B cell (primary cell): ENCODE measurements at regions not wholly inside any gene's neighbourhood (a gene's known extent, or its start where the extent isn't known, plus 50 kb on each side); places are given as distances from the start of the nearest gene placed in this dataset.

Experiments used
- ATAC-seq: fragments of 200-7000 bp; cut with Tn5 transposase; one replicate; pipeline ENCODE4 v1.10.0; 2021; ENCODE audit warnings: low read depth, mild to moderate bottlenecking, moderate number of reproducible peaks, moderate library complexity
- CTCF ChIA-PET: fragments of 350-600 bp; sonication (Branson Sonifier 250); formaldehyde crosslinking; loops from one replicate; lab custom pipeline; 2021; ENCODE audit warnings: antibody characterized with exemption, inconsistent platforms; lab: Charles Lee
- POLR2A ChIA-PET: fragments of 350-600 bp; sonication (Branson Sonifier 250); formaldehyde crosslinking; loops from one replicate; lab custom pipeline; 2021; ENCODE audit warnings: antibody characterized with exemption; lab: Charles Lee
- DNase-seq: peaks from one replicate; pipeline ENCODE4 v3.0.0; 2013
- H2AFZ ChIP-seq: 2 replicates; pipeline ENCODE4 v1.6.1; 2012; ENCODE audit warnings: mild to moderate bottlenecking, low read depth, low read length; ENCODE audit not compliant: insufficient read depth, poor library complexity, severe bottlenecking
- H3K27ac ChIP-seq, 2 donors: 1 replicate in 1 of 2; 2 replicates in 1 of 2; pipeline ENCODE4 v1.5.1; 2012 to 2013; ENCODE audit warnings: low read length in 2 of 2, mild to moderate bottlenecking in 2 of 2, moderate library complexity in 1 of 2
- H3K27me3 ChIP-seq, 4 experiments: fragments of 200-600 bp in 1 of 4; sonication (generic) in 1 of 4; replicated peaks in 1 of 4; 1 replicate in 2 of 4; 2 replicates in 2 of 4; pipeline versions ENCODE4 v1.6.1 to v1.7.0; 2013 to 2016; ENCODE audit warnings: low read length in 3 of 4, mild to moderate bottlenecking in 2 of 4, mixed read lengths in 1 of 4, moderate library complexity in 1 of 4; ENCODE audit not compliant: insufficient read depth in 4 of 4, control insufficient read depth in 3 of 4; ENCODE audit errors: control extremely low read depth in 1 of 4
- H3K36me3 ChIP-seq, 2 experiments: replicated peaks in 1 of 2; 1 replicate in 1 of 2; 2 replicates in 1 of 2; pipeline versions ENCODE4 v1.6.1 to v1.7.1; 2013; ENCODE audit warnings: low read length in 1 of 2; ENCODE audit not compliant: insufficient read depth in 2 of 2, control insufficient read depth in 1 of 2; ENCODE audit errors: control extremely low read depth in 1 of 2, extremely low read depth in 1 of 2
- H3K4me1 ChIP-seq, 2 donors: fragments of 200-600 bp in 1 of 2; sonication (generic) in 1 of 2; 1 replicate in 1 of 2; 2 replicates in 1 of 2; pipeline versions ENCODE4 v1.5.1 to v1.6.1; 2013 to 2017; ENCODE audit warnings: low read length in 2 of 2; ENCODE audit not compliant: control insufficient read depth in 2 of 2, insufficient read depth in 2 of 2
- H3K4me2 ChIP-seq: replicated peaks from 2 replicates; pipeline ENCODE3; 2012; ENCODE audit warnings: mild to moderate bottlenecking, low read depth, low read length; ENCODE audit not compliant: poor library complexity, severe bottlenecking
- H3K4me3 ChIP-seq, 5 experiments: fragments of 200-600 bp in 1 of 5; sonication (generic) in 1 of 5; 1 replicate in 3 of 5; 2 replicates in 2 of 5; pipeline versions ENCODE4 v1.5.1 to v1.7.0; 2011 to 2016; ENCODE audit warnings: low read length in 4 of 5, mild to moderate bottlenecking in 4 of 5, low read depth in 2 of 5, control low read depth in 1 of 5, moderate library complexity in 1 of 5; ENCODE audit not compliant: insufficient read depth in 1 of 5; ENCODE audit errors: control extremely low read depth in 1 of 5, extremely low read depth in 1 of 5
- H3K79me2 ChIP-seq: fragments of 200-600 bp; sonication (generic); one replicate; pipeline ENCODE4 v1.6.0; 2016; ENCODE audit warnings: low read length; ENCODE audit not compliant: control insufficient read depth, insufficient read depth
- H3K9ac ChIP-seq: fragments of 200-600 bp; sonication (generic); 2 replicates; pipeline ENCODE4 v1.6.1; 2017; ENCODE audit warnings: mild to moderate bottlenecking, low read length, moderate library complexity
- H3K9me3 ChIP-seq, 3 donors: one replicate each; pipeline versions ENCODE4 v1.6.1 to v1.7.1; 2013; ENCODE audit warnings: low read length in 2 of 3; ENCODE audit not compliant: control insufficient read depth in 2 of 3, insufficient read depth in 1 of 3; ENCODE audit errors: control extremely low read depth in 1 of 3
- H4K20me1 ChIP-seq: 2 replicates; pipeline ENCODE4 v1.6.0; 2012; ENCODE audit warnings: mild to moderate bottlenecking, low read length; ENCODE audit not compliant: insufficient read depth, control insufficient read depth, poor library complexity, severe bottlenecking
- H3K27ac Mint-ChIP-seq: one replicate; pipeline ENCODE4 v1.8.0; 2021; ENCODE audit warnings: mixed read lengths
- H3K27me3 Mint-ChIP-seq: one replicate; pipeline ENCODE4 v1.8.0; 2021; ENCODE audit warnings: mixed read lengths
- H3K4me1 Mint-ChIP-seq: one replicate; pipeline ENCODE4 v1.8.0; 2021; ENCODE audit warnings: mixed read lengths
- H3K4me3 Mint-ChIP-seq: one replicate; pipeline ENCODE4 v1.8.0; 2021; ENCODE audit warnings: mixed read lengths
- H3K9me3 Mint-ChIP-seq: one replicate; pipeline ENCODE4 v1.8.0; 2022; ENCODE audit warnings: mixed read lengths; ENCODE audit not compliant: insufficient read depth
- EZH2 ChIP-seq: IDR thresholded peaks from 2 replicates; pipeline ENCODE4 v1.6.1; 2012; ENCODE audit warnings: borderline replicate concordance, low read depth, mild to moderate bottlenecking, moderate library complexity, low read length; ENCODE audit not compliant: insufficient read depth, poor library complexity, severe bottlenecking
- WGBS: methylation state at CpG from one replicate; pipeline ENCODE4 v1.1.5; 2013; ENCODE audit warnings: missing lambda C conversion rate; ENCODE audit not compliant: insufficient coverage; 5-methylcytosine and 5-hydroxymethylcytosine counted together
- intact Hi-C: fragments of 100-400 bp; cut with micrococcal nuclease; formaldehyde crosslinking; loops from one replicate; pipeline ENCODE4 v1.10.0; 2022
- TF ChIP-seq, protein P1 (sequence below): fragments of 200-600 bp; IDR thresholded peaks from one replicate; pipeline ENCODE4 v1.8.0; 2022; ENCODE audit warnings: antibody characterized with exemption, mild to moderate bottlenecking

- no peak overlapping the region for H3K4me2 ChIP-seq
Observed at GRCh38 chr5:135128361-135128760, 94.3 kb upstream of the PITX1 start.

GRCh38 chr5:135127439-135128240 lies 93.6 kb upstream of the PITX1 start:
- no peaks in the 10 kb centered on the region for H3K79me2 ChIP-seq
- WGBS = 95% methylated on average over 11 of the region's 11 CpGs
- H3K9ac ChIP-seq = no peak overlapping the region
- H3K4me3 Mint-ChIP-seq = no peak overlapping the region
- peaks cover 2% of the 10 kb centered on the region for H3K4me1 Mint-ChIP-seq
- intact Hi-C loops = no loop called here
- H3K27ac Mint-ChIP-seq = no peak overlapping the region
- no peak for ATAC-seq
- no peak for DNase-seq
- peaks cover 31% of the 10 kb centered on the region for H3K27me3 Mint-ChIP-seq
- no peaks in the 10 kb centered on the region for H3K9me3 Mint-ChIP-seq
- H3K4me3 ChIP-seq = no peak overlapping the region
- no peaks in the 10 kb centered on the region for H3K36me3 ChIP-seq
- H4K20me1 ChIP-seq = no peaks in the 10 kb centered on the region
- POLR2A ChIA-PET = no interaction called here
- H3K4me2 ChIP-seq = no peak overlapping the region
- no peaks in the 10 kb centered on the region for H3K4me1 ChIP-seq
- no peak overlapping the region for H2AFZ ChIP-seq
- CTCF ChIA-PET = no interaction called here
- no peak for TF ChIP-seq EZH2
- TF ChIP-seq, protein P1, sequence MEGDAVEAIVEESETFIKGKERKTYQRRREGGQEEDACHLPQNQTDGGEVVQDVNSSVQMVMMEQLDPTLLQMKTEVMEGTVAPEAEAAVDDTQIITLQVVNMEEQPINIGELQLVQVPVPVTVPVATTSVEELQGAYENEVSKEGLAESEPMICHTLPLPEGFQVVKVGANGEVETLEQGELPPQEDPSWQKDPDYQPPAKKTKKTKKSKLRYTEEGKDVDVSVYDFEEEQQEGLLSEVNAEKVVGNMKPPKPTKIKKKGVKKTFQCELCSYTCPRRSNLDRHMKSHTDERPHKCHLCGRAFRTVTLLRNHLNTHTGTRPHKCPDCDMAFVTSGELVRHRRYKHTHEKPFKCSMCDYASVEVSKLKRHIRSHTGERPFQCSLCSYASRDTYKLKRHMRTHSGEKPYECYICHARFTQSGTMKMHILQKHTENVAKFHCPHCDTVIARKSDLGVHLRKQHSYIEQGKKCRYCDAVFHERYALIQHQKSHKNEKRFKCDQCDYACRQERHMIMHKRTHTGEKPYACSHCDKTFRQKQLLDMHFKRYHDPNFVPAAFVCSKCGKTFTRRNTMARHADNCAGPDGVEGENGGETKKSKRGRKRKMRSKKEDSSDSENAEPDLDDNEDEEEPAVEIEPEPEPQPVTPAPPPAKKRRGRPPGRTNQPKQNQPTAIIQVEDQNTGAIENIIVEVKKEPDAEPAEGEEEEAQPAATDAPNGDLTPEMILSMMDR = no peak
- H3K27me3 ChIP-seq = peaks cover 0 to 2% (median 0%) of the 10 kb centered on the region in 4 experiments
- no peaks in the 10 kb centered on the region for H3K9me3 ChIP-seq
- no peak overlapping the region for H3K27ac ChIP-seq

More at GRCh38 chr5:135128361-135128760, 94.3 kb upstream of the PITX1 start:
- H3K27me3 Mint-ChIP-seq = peaks cover 28% of the 10 kb centered on the region
- CTCF ChIA-PET = no interaction called here
- no peak for TF ChIP-seq EZH2
- TF ChIP-seq, protein P1 = no peak
- H3K27me3 ChIP-seq = peaks cover 0 to 4% (median 0%) of the 10 kb centered on the region in 4 experiments
- ATAC-seq (no peak), DNase-seq (no peak)
- 94% methylated on average over 2 of the region's 3 CpGs for WGBS
- H3K9me3 ChIP-seq = no peaks in the 10 kb centered on the region
- no peaks in the 10 kb centered on the region for H3K36me3 ChIP-seq
- H3K9ac ChIP-seq = no peak overlapping the region
- no peaks in the 10 kb centered on the region for H3K79me2 ChIP-seq
- H3K27ac ChIP-seq = no peak overlapping the region
- H2AFZ ChIP-seq = no peak overlapping the region
- POLR2A ChIA-PET = no interaction called here
- peaks cover 2% of the 10 kb centered on the region for H3K4me1 Mint-ChIP-seq
- intact Hi-C loops = no loop called here
- no peak overlapping the region for H3K4me3 ChIP-seq
- no peaks in the 10 kb centered on the region for H4K20me1 ChIP-seq
- H3K4me3 Mint-ChIP-seq = no peak overlapping the region
- no peak overlapping the region for H3K27ac Mint-ChIP-seq
- no peaks in the 10 kb centered on the region for H3K9me3 Mint-ChIP-seq
- H3K4me1 ChIP-seq = no peaks in the 10 kb centered on the region
